HEK293T (cell line): ENCODE measurements at regions not wholly inside any gene's neighbourhood (a gene's known extent, or its start where the extent isn't known, plus 50 kb on each side); places are given as distances from the start of the nearest gene placed in this dataset.

Source experiments
- CTCF ChIA-PET: fragments of 350-600 bp; formaldehyde crosslinking; extraction: SDS; loops from one replicate; lab custom pipeline; 2021; ENCODE audit warnings: antibody characterized with exemption, inconsistent platforms; lab: Yijun Ruan, JAX
- POLR2A ChIA-PET: fragments of 350-600 bp; formaldehyde crosslinking; extraction: SDS; loops from one replicate; lab custom pipeline; 2020; ENCODE audit warnings: antibody characterized with exemption, inconsistent platforms; lab: Yijun Ruan, JAX
- DNase-seq: peaks from one replicate; pipeline ENCODE4 v3.0.0; 2012; ENCODE audit warnings: mixed read lengths; ENCODE audit errors: extremely low spot score
- ARNT ChIP-seq: fragments of 450-650 bp; IDR thresholded peaks from 2 replicates; pipeline ENCODE4 v1.6.1; 2017; ENCODE audit warnings: mild to moderate bottlenecking
- BHLHE40 ChIP-seq: fragments of 450-650 bp; IDR thresholded peaks from 2 replicates; pipeline ENCODE4 v1.6.1; 2016; ENCODE audit warnings: mild to moderate bottlenecking, moderate library complexity, borderline replicate concordance
- CTBP1 ChIP-seq: fragments of 450-650 bp; IDR thresholded peaks from 2 replicates; pipeline ENCODE4 v1.6.1; 2016; ENCODE audit warnings: borderline replicate concordance
- ELF4 ChIP-seq: fragments of 450-650 bp; IDR thresholded peaks from 2 replicates; pipeline ENCODE4 v1.6.1; 2017; ENCODE audit warnings: antibody characterized with exemption
- FOXA1 ChIP-seq: fragments of 450-650 bp; IDR thresholded peaks from 2 replicates; pipeline ENCODE4 v1.6.1; 2016; ENCODE audit warnings: mild to moderate bottlenecking
- FOXK2 ChIP-seq: fragments of 450-650 bp; IDR thresholded peaks from 2 replicates; pipeline ENCODE4 v1.6.1; 2016; ENCODE audit warnings: mild to moderate bottlenecking
- FOXM1 ChIP-seq: fragments of 450-650 bp; IDR thresholded peaks from 2 replicates; pipeline ENCODE4 v1.6.1; 2017; ENCODE audit warnings: mild to moderate bottlenecking, borderline replicate concordance
- HDGF ChIP-seq: fragments of 450-650 bp; IDR thresholded peaks from 2 replicates; pipeline ENCODE4 v1.6.1; 2017; ENCODE audit warnings: antibody characterized with exemption, borderline replicate concordance
- L3MBTL2 ChIP-seq: fragments of 450-650 bp; conservative IDR thresholded peaks from 2 replicates; pipeline ENCODE4 v1.6.1; 2016; ENCODE audit warnings: mild to moderate bottlenecking
- LEF1 ChIP-seq: fragments of 450-650 bp; IDR thresholded peaks from 2 replicates; pipeline ENCODE4 v1.6.1; 2017; ENCODE audit warnings: mild to moderate bottlenecking, borderline replicate concordance
- NFRKB ChIP-seq: fragments of 450-650 bp; IDR thresholded peaks from 2 replicates; pipeline ENCODE4 v1.6.1; 2016; ENCODE audit warnings: mild to moderate bottlenecking, moderate library complexity
- PKNOX1 ChIP-seq: fragments of 450-650 bp; IDR thresholded peaks from 2 replicates; pipeline ENCODE4 v1.6.1; 2016
- SP1 ChIP-seq: fragments of 450-650 bp; IDR thresholded peaks from 2 replicates; pipeline ENCODE4 v1.6.1; 2017
- SUZ12 ChIP-seq: fragments of 450-650 bp; IDR thresholded peaks from 2 replicates; pipeline ENCODE4 v1.6.1; 2016; ENCODE audit warnings: mild to moderate bottlenecking
- TARDBP ChIP-seq: fragments of 450-650 bp; IDR thresholded peaks from 2 replicates; pipeline ENCODE4 v1.6.1; 2016
- ZNF384 ChIP-seq: fragments of 450-650 bp; IDR thresholded peaks from 2 replicates; pipeline ENCODE4 v1.6.1; 2016

- no peak for DNase-seq
- TF ChIP-seq ELF4 = no peak
- POLR2A ChIA-PET = no interaction called here
- CTCF ChIA-PET = no interaction called here
These were observed 66.7 kb upstream of the GATA2 start for GRCh38 chr3:128559486-128560225.

GRCh38 chr3:128557531-128558280 lies 64.7 kb upstream of the GATA2 start:
- DNase-seq = no peak
- POLR2A ChIA-PET = no interaction called here
- no peak for TF ChIP-seq FOXM1
- TF ChIP-seq HDGF = no peak
- no peak for TF ChIP-seq FOXA1
- no peak for TF ChIP-seq ZNF384
- no peak for TF ChIP-seq FOXK2
- no peak for TF ChIP-seq ARNT
- no peak for TF ChIP-seq SUZ12
- no peak for TF ChIP-seq L3MBTL2
- CTCF ChIA-PET = no interaction called here

GRCh38 chr3:128556907-128557306 lies 63.9 kb upstream of the GATA2 start:
- ChIA-PET CTCF (no interaction called here), POLR2A (no interaction called here)
- no peak for DNase-seq
- no peak for TF ChIP-seq LEF1
- no peak for TF ChIP-seq PKNOX1
- no peak for TF ChIP-seq SP1
- TF ChIP-seq FOXA1 = no peak
- no peak for TF ChIP-seq SUZ12
- no peak for TF ChIP-seq ZNF384
- no peak for TF ChIP-seq BHLHE40
- no peak for TF ChIP-seq TARDBP
- no peak for TF ChIP-seq L3MBTL2
- no peak for TF ChIP-seq ELF4
- TF ChIP-seq ARNT = no peak
- TF ChIP-seq FOXK2 = no peak
- no peak for TF ChIP-seq CTBP1
- TF ChIP-seq NFRKB = no peak
- no peak for TF ChIP-seq HDGF
- no peak for TF ChIP-seq FOXM1

- CTCF ChIA-PET = no interaction called here
- POLR2A ChIA-PET = no interaction called here
- no peak for DNase-seq
- TF ChIP-seq ELF4 (no peak), LEF1 (no peak), PKNOX1 (no peak), L3MBTL2 (no peak), FOXM1 (no peak), HDGF (no peak), SUZ12 (no peak), ZNF384 (no peak), BHLHE40 (no peak), NFRKB (no peak), ARNT (no peak)
These were observed 63.4 kb upstream of the GATA2 start for GRCh38 chr3:128556384-128556783.

GRCh38 chr3:128555841-128556240 lies 62.8 kb upstream of the GATA2 start:
- ChIA-PET POLR2A (no interaction called here), CTCF (no interaction called here)
- TF ChIP-seq NFRKB (no peak), SUZ12 (no peak), L3MBTL2 (no peak)
- DNase-seq = no peak

GRCh38 chr3:128555098-128555825 lies 62.3 kb upstream of the GATA2 start:
- POLR2A ChIA-PET = no interaction called here
- CTCF ChIA-PET = no interaction called here
- DNase-seq = no peak
- TF ChIP-seq FOXM1 (no peak), BHLHE40 (no peak), TARDBP (no peak), LEF1 (no peak), ELF4 (no peak), SP1 (no peak), NFRKB (no peak), PKNOX1 (no peak), SUZ12 (no peak), ZNF384 (no peak), ARNT (no peak), L3MBTL2 (no peak), HDGF (no peak), FOXA1 (no peak), FOXK2 (no peak)
